ENCODE measurements at regions not wholly inside any gene's neighbourhood (a gene's known extent, or its start where the extent isn't known, plus 50 kb on each side); places are given as distances from the start of the nearest gene placed in this dataset.

DNA sequence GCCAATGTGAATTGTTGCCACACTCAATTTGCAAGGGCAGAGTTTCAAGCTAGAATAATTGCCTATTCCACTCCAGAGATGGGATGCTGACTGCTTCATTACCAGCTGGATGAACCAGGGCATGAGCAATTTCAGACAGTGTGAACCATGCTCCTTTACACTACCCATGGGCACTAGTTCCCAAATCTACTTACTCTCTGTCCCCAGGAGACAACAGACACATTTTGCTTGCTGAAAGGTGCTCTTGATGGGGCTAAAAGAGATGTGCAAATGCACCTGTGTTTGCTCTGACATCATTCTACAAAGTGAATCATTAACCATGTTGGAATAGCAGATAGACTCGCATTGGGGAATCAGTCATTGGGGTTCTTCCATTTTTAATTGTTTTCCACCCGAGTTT, 522.3 kb upstream of the NUDT12 start:
- H3K4me1 ChIP-seq (ENCODE audit: insufficient read depth, low read length): peaks cover 2% of the 10 kb centered on the region; the same call in 1 of the 2 replicates
- H3K56ac ChIP-seq (ENCODE audit: insufficient read length, low read depth, low read length): no peak overlapping the region
- H3K27me3 Mint-ChIP-seq (ENCODE audit: low read depth): no peaks in the 10 kb centered on the region
- no peak overlapping the region for H3K4ac ChIP-seq (ENCODE audit: low read depth, low read length)
- H3K23me2 ChIP-seq (ENCODE audit: insufficient read length, low read depth, low read length, poor library complexity, severe bottlenecking): no peaks in the 10 kb centered on the region
- no peaks in the 10 kb centered on the region for H3K27me3 ChIP-seq (ENCODE audit: insufficient read depth, low read length)
- H3K79me1 ChIP-seq (ENCODE audit: insufficient read depth, low read depth, low read length, poor library complexity, severe bottlenecking): no peaks in the 10 kb centered on the region
- H2BK20ac ChIP-seq (ENCODE audit: low read depth, low read length, poor library complexity, severe bottlenecking): no peak overlapping the region
- H3K23ac ChIP-seq (ENCODE audit: insufficient read length, low read depth, low read length): no peak overlapping the region
- peaks cover 7 to 14% of the 10 kb centered on the region in 2 experiments for H3K4me1 Mint-ChIP-seq
- DNase-seq: no peak
- no peak overlapping the region for H2AFZ ChIP-seq (ENCODE audit: low read length)
- H3K27ac Mint-ChIP-seq: no peak overlapping the region
- H3K9me3 Mint-ChIP-seq: peaks cover 3 to 5% of the 10 kb centered on the region in 2 experiments; a peak in 4 of 5 replicates
- H3K4me2 ChIP-seq (ENCODE audit: insufficient read depth, insufficient read length, low read length): no peak overlapping the region
- H3K18ac ChIP-seq (ENCODE audit: insufficient read length, low read depth, low read length): no peak overlapping the region
- no peak overlapping the region for H3K9ac ChIP-seq (ENCODE audit: extremely low read depth, insufficient read length, low read length)
- H3K4me3 Mint-ChIP-seq: no peak overlapping the region
- no peaks in the 10 kb centered on the region for H3K79me2 ChIP-seq (ENCODE audit: insufficient read depth, low read length)
- peaks cover 0 to 5% (median 3%) of the 10 kb centered on the region in 3 experiments; a peak in 3 of 7 replicates for H3K36me3 Mint-ChIP-seq (ENCODE audit: insufficient read depth in 1 of 3, low read depth in 3 of 3)
- H3T11ph ChIP-seq (ENCODE audit: low read length): no peak overlapping the region
- TF ChIP-seq, protein P1, sequence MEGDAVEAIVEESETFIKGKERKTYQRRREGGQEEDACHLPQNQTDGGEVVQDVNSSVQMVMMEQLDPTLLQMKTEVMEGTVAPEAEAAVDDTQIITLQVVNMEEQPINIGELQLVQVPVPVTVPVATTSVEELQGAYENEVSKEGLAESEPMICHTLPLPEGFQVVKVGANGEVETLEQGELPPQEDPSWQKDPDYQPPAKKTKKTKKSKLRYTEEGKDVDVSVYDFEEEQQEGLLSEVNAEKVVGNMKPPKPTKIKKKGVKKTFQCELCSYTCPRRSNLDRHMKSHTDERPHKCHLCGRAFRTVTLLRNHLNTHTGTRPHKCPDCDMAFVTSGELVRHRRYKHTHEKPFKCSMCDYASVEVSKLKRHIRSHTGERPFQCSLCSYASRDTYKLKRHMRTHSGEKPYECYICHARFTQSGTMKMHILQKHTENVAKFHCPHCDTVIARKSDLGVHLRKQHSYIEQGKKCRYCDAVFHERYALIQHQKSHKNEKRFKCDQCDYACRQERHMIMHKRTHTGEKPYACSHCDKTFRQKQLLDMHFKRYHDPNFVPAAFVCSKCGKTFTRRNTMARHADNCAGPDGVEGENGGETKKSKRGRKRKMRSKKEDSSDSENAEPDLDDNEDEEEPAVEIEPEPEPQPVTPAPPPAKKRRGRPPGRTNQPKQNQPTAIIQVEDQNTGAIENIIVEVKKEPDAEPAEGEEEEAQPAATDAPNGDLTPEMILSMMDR (conservative IDR thresholded peaks at IDR 0.05): no peak
- H3K27ac ChIP-seq (ENCODE audit: insufficient read length, low read depth, low read length): no peak overlapping the region
- H2BK120ac ChIP-seq (ENCODE audit: low read depth, low read length, poor library complexity, severe bottlenecking): no peak overlapping the region
- H4K91ac ChIP-seq (ENCODE audit: insufficient read length, low read depth, low read length): no peak overlapping the region
- H2BK5ac ChIP-seq (ENCODE audit: insufficient read length, low read length): no peak overlapping the region
- no peak overlapping the region for H4K8ac ChIP-seq (replicated peaks; ENCODE audit: insufficient read length, low read depth, low read length)
- no peak overlapping the region for H4K5ac ChIP-seq (ENCODE audit: insufficient read length, low read depth, low read length)
- no peaks in the 10 kb centered on the region for H4K20me1 ChIP-seq (ENCODE audit: control insufficient read depth, insufficient read depth, insufficient read length)
- no peaks in the 10 kb centered on the region for H3K9me3 ChIP-seq (ENCODE audit: control insufficient read depth, low read depth, low read length)
- no peak overlapping the region for H2AK5ac ChIP-seq (ENCODE audit: insufficient read length, low read length)
- no CpG with 5 or more reads among the region's 2 CpGs for WGBS (ENCODE audit: extremely low coverage, insufficient read length, low lambda C conversion rate)
- no peak overlapping the region for H3K14ac ChIP-seq (ENCODE audit: insufficient read depth, low read length)
- no peak overlapping the region for H2BK15ac ChIP-seq (ENCODE audit: low read depth, low read length)
- H2BK12ac ChIP-seq (ENCODE audit: insufficient read length, low read depth, low read length): no peak overlapping the region
